ENCODE measurements at regions not wholly inside any gene's neighbourhood (a gene's known extent, or its start where the extent isn't known, plus 50 kb on each side); places are given as distances from the start of the nearest gene placed in this dataset.

- Histone ChIP-seq H3K27ac (ENCODE audit: low read depth, low read length) (no peak overlapping the region), H2BK20ac (ENCODE audit: low read length) (no peak overlapping the region), H2AFZ (ENCODE audit: low read length) (no peak overlapping the region), H3K18ac (ENCODE audit: extremely low read depth, low read length) (no peak overlapping the region), H4K5ac (ENCODE audit: insufficient read length, low read depth, low read length) (no peak overlapping the region), H3K9ac (replicated peaks in 1 of 4; ENCODE audit: extremely low read depth in 1 of 4, low read depth in 3 of 4, low read length in 3 of 4) (no peak overlapping the region), H3K14ac (ENCODE audit: insufficient read length) (no peak overlapping the region), H2BK15ac (ENCODE audit: low read length) (no peak overlapping the region), H3K36me3 (ENCODE audit: control insufficient read depth in 2 of 4, insufficient read depth in 4 of 4, low read length in 3 of 4) (no peaks in the 10 kb centered on the region), H3K23me2 (ENCODE audit: low read depth, low read length) (no peaks in the 10 kb centered on the region), H3K23ac (ENCODE audit: insufficient read length) (no peak overlapping the region), H4K91ac (replicated peaks; ENCODE audit: insufficient read length, low read length) (no peak overlapping the region), H2AK5ac (ENCODE audit: low read depth, low read length) (no peak overlapping the region), H3K9me3 (ENCODE audit: insufficient read depth in 2 of 2, low read depth in 1 of 2, low read length in 1 of 2) (no peaks in the 10 kb centered on the region), H4K20me1 (replicated peaks in 1 of 2; ENCODE audit: control insufficient read depth in 1 of 2, insufficient read depth in 2 of 2, low read length in 2 of 2) (no peaks in the 10 kb centered on the region), H3K4ac (replicated peaks; ENCODE audit: insufficient read length, low read depth, low read length) (no peak overlapping the region), H4K8ac (ENCODE audit: extremely low read depth, insufficient read depth, low read length) (no peak overlapping the region), H2BK120ac (replicated peaks; ENCODE audit: low read depth, low read length) (no peak overlapping the region), H3K4me3 (ENCODE audit: extremely low read depth in 1 of 4, insufficient read depth in 2 of 4, low read depth in 3 of 4, low read length in 4 of 4) (no peak overlapping the region), H2BK12ac (ENCODE audit: low read depth, low read length) (no peak overlapping the region), H3K56ac (replicated peaks; ENCODE audit: insufficient read length, low read depth, low read length) (no peak overlapping the region), H3K27me3 (replicated peaks in 1 of 4; ENCODE audit: control insufficient read depth in 3 of 4, extremely low read depth in 1 of 4, insufficient read depth in 3 of 4, low read length in 3 of 4) (peaks cover 0 to 4% (median 0%) of the 10 kb centered on the region in 4 experiments; a peak in 3 of 7 replicates), H2BK5ac (ENCODE audit: low read depth, low read length) (no peak overlapping the region), H3K79me1 (ENCODE audit: low read depth, low read length) (no peaks in the 10 kb centered on the region), H3K4me1 (replicated peaks in 1 of 4; ENCODE audit: control insufficient read depth in 3 of 4, insufficient read depth in 4 of 4, low read length in 3 of 4) (peaks cover 3 to 17% (median 8%) of the 10 kb centered on the region in 4 experiments), H3K4me2 (ENCODE audit: insufficient read depth in 1 of 2, low read depth in 2 of 2, low read length in 2 of 2) (no peak overlapping the region), H3K79me2 (ENCODE audit: control insufficient read depth in 1 of 2, insufficient read depth in 2 of 2, low read length in 2 of 2) (no peaks in the 10 kb centered on the region)
- ChIA-PET POLR2A (ENCODE audit: partially characterized antibody) (interaction anchor here (1.0 kb wide), 1 partner anchor 995 kb away, joined by 3 read pairs; no protein-coding TSS in a partner anchor), CTCF (ENCODE audit: partially characterized antibody) (interaction anchor here (0.9 to 13.1 kb wide), 11 partner anchors 9 to 412 kb away, joined by 3 to 187 read pairs (median 3); partner anchors contain the start of gene NSG2)
- WGBS, 2 experiments (ENCODE audit: extremely low coverage in 1 of 2, insufficient coverage in 1 of 2, insufficient read length in 1 of 2, insufficient replicate concordance in 2 of 2, low coverage in 1 of 2, low lambda C conversion rate in 2 of 2, missing lambda C conversion rate in 1 of 2) = 68% methylated on average over 3 of the region's 3 CpGs; no CpG with 5 or more reads in 1 of the 2 experiments
- FAIRE-seq (no peak), DNase-seq (ENCODE audit: low read depth in 1 of 2, low spot score in 2 of 2) (no peak)
- no peak for TF ChIP-seq CREB1 (IDR thresholded peaks at IDR 0.05)
- no peak for TF ChIP-seq TCF12 (IDR thresholded peaks at IDR 0.05; ENCODE audit: low read depth, low read length)
- no peak for TF ChIP-seq GTF2F1 (IDR thresholded peaks at IDR 0.05; ENCODE audit: borderline replicate concordance, low read depth, low read length)
- no peak for TF ChIP-seq TEAD4 (IDR thresholded peaks at IDR 0.05; ENCODE audit: low read depth, low read length)
- TF ChIP-seq EZH2 (IDR thresholded peaks at IDR 0.05; ENCODE audit: low read depth, low read length, severe bottlenecking) = no peak
- TF ChIP-seq SIN3A (conservative IDR thresholded peaks at IDR 0.05 in 1 of 2, IDR thresholded peaks at IDR 0.05 in 1 of 2; ENCODE audit: low read depth in 1 of 2, low read length in 2 of 2) = no peak
- no peak for TF ChIP-seq CEBPB (IDR thresholded peaks at IDR 0.05; ENCODE audit: low read depth, low read length)
- TF ChIP-seq RBBP5 (IDR thresholded peaks at IDR 0.05; ENCODE audit: borderline replicate concordance, low read depth, low read length) = no peak
- no peak for TF ChIP-seq KDM5A (IDR thresholded peaks at IDR 0.05; ENCODE audit: low read length)
- no peak for TF ChIP-seq CHD1 (IDR thresholded peaks at IDR 0.05; ENCODE audit: low read depth, low read length)
- no peak for TF ChIP-seq FOSL1 (IDR thresholded peaks at IDR 0.05; ENCODE audit: insufficient read depth, low read depth, low read length)
- TF ChIP-seq RNF2 (IDR thresholded peaks at IDR 0.05; ENCODE audit: borderline replicate concordance, low read depth, low read length, missing control alignments, poor library complexity, severe bottlenecking) = no peak
- TF ChIP-seq ATF2 (IDR thresholded peaks at IDR 0.05; ENCODE audit: low read length) = no peak
Observed at GRCh38 chr5:174324680-174325079, 279.2 kb downstream of the NSG2 start.
